NCI-H2196 (cell line): ENCODE measurements at regions not wholly inside any gene's neighbourhood (a gene's known extent, or its start where the extent isn't known, plus 50 kb on each side); places are given as distances from the start of the nearest gene placed in this dataset.

ENCODE experiments used
- DNase-seq: peaks from one replicate; lab custom pipeline; 2025; ENCODE audit not compliant: unreplicated experiment; lab: John Stamatoyannopoulos, UW

- no peak for DNase-seq
Observed at GRCh38 chr3:168608926-168609325, 513.2 kb upstream of the GOLIM4 start.

GRCh38 chr3:168604767-168605166 lies 509.0 kb upstream of the GOLIM4 start:
- no peak for DNase-seq

GRCh38 chr3:168598250-168598649 lies 502.5 kb upstream of the GOLIM4 start:
- no peak for DNase-seq

GRCh38 chr3:168596175-168596823 lies 500.6 kb upstream of the GOLIM4 start:
- no peak for DNase-seq

- no peak for DNase-seq
Observed at GRCh38 chr3:168591587-168591986, 495.9 kb upstream of the GOLIM4 start.

- DNase-seq, result no peak
Observed at GRCh38 chr3:168589376-168589775, 493.7 kb upstream of the GOLIM4 start.

GRCh38 chr3:168585544-168585943 lies 489.8 kb upstream of the GOLIM4 start:
- DNase-seq, result no peak

- no peak for DNase-seq
Observed at GRCh38 chr3:168583977-168584376, 488.3 kb upstream of the GOLIM4 start.

- no peak for DNase-seq
Observed at GRCh38 chr3:168582503-168582902, 486.8 kb upstream of the GOLIM4 start.

GRCh38 chr3:168581771-168582225 lies 486.1 kb upstream of the GOLIM4 start:
- no peak for DNase-seq

- DNase-seq, result no peak
Observed at GRCh38 chr3:168579010-168579409, 483.3 kb upstream of the GOLIM4 start.

GRCh38 chr3:168575750-168576149 lies 480.0 kb upstream of the GOLIM4 start:
- no peak for DNase-seq

- DNase-seq, result no peak
Observed at GRCh38 chr3:168574455-168575158, 478.9 kb upstream of the GOLIM4 start.

GRCh38 chr3:168570404-168571155 lies 474.9 kb upstream of the GOLIM4 start:
- no peak for DNase-seq

- no peak for DNase-seq
Observed at GRCh38 chr3:168558728-168559411, 463.1 kb upstream of the GOLIM4 start.

GRCh38 chr3:168552251-168552650 lies 456.5 kb upstream of the GOLIM4 start:
- no peak for DNase-seq

- DNase-seq, result no peak
Observed at GRCh38 chr3:168548719-168549118, 453.0 kb upstream of the GOLIM4 start.

GRCh38 chr3:168546707-168547106 lies 451.0 kb upstream of the GOLIM4 start:
- DNase-seq, result no peak

GRCh38 chr3:168545591-168545990 lies 449.9 kb upstream of the GOLIM4 start:
- no peak for DNase-seq

GRCh38 chr3:168544097-168544957 lies 448.6 kb upstream of the GOLIM4 start:
- DNase-seq, result no peak
